Upper lobe of left lung (tissue), 4 donors: ENCODE measurements at regions not wholly inside any gene's neighbourhood (a gene's known extent, or its start where the extent isn't known, plus 50 kb on each side); places are given as distances from the start of the nearest gene placed in this dataset.

Experiments used
- EP300 ChIP-seq, 4 donors: sonication (generic); formaldehyde crosslinking; IDR thresholded peaks; one replicate each; pipeline ENCODE4 v1.5.1; 2017; ENCODE audit warnings: antibody characterized with exemption in 4 of 4, control low read depth in 2 of 4
- POLR2A ChIP-seq, 4 donors: fragments of 450-650 bp; IDR thresholded peaks; one replicate each; pipeline ENCODE4 v1.5.1; 2016 to 2017; ENCODE audit warnings: antibody characterized with exemption in 4 of 4, mild to moderate bottlenecking in 2 of 4
- POLR2AphosphoS5 ChIP-seq, 2 donors: sonication (generic); formaldehyde crosslinking; IDR thresholded peaks; one replicate each; pipeline ENCODE4 v1.5.1; 2017; ENCODE audit warnings: antibody characterized with exemption in 2 of 2
- TF ChIP-seq, protein P1 (sequence below), 6 experiments: fragments of 450-650 bp in 4 of 6; fragments of 200-600 bp in 2 of 6; sonication (generic) in 2 of 6; IDR thresholded peaks; one replicate each; pipeline ENCODE4 v1.5.1; 2016 to 2019; ENCODE audit warnings: antibody characterized with exemption in 6 of 6

DNA sequence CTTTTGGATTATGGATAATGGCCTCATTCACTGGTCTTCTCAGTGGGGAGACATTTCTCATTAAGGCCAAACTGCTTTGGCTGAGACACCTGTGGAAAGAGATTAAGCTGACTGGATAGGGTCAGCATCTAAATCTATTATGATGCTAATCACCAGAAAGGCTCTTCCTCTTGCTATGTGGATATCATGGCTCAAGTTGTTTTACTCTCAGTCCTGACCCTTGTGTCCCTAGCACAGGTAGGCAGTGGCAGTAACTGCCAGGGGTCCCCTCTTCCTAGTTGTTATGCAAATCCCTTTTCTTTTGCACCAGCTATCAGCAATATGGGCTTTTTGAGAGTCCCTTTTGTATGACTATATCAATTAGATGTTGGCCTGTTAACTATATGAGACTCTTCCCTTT is 335.7 kb upstream of the PLET1 start:
- no peak for TF ChIP-seq POLR2A (IDR thresholded peaks at IDR 0.05)
- TF ChIP-seq, protein P1, sequence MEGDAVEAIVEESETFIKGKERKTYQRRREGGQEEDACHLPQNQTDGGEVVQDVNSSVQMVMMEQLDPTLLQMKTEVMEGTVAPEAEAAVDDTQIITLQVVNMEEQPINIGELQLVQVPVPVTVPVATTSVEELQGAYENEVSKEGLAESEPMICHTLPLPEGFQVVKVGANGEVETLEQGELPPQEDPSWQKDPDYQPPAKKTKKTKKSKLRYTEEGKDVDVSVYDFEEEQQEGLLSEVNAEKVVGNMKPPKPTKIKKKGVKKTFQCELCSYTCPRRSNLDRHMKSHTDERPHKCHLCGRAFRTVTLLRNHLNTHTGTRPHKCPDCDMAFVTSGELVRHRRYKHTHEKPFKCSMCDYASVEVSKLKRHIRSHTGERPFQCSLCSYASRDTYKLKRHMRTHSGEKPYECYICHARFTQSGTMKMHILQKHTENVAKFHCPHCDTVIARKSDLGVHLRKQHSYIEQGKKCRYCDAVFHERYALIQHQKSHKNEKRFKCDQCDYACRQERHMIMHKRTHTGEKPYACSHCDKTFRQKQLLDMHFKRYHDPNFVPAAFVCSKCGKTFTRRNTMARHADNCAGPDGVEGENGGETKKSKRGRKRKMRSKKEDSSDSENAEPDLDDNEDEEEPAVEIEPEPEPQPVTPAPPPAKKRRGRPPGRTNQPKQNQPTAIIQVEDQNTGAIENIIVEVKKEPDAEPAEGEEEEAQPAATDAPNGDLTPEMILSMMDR (IDR thresholded peaks at IDR 0.05): no peak
- no peak for TF ChIP-seq POLR2AphosphoS5 (IDR thresholded peaks at IDR 0.05)
- no peak for TF ChIP-seq EP300 (IDR thresholded peaks at IDR 0.05)
